ENCODE measurements at regions not wholly inside any gene's neighbourhood (a gene's known extent, or its start where the extent isn't known, plus 50 kb on each side); places are given as distances from the start of the nearest gene placed in this dataset.
"Not testable (repeated sequence)": the region's sequence is repeated elsewhere in the genome, so short reads cannot be mapped to it uniquely, and the experiment has no call there.

DNA sequence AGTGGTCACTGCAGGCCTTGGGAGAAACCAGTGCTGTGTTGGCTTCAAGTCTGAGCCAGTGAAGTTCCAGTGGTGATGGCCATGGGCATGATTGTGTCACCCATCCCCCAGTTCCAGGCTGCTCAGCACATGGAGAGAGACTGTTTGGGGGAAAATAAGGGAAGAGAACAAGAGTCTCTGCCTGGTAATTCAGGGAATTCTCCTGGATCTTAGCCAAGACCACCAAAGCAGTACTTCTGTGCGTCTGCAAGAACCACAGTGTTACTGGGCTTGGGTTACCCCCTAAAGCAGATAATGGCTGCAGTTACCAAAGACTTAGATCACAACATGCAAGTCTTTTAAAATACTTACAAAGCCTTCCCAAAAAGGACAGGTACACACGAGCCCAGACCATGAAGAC is 225.0 kb upstream of the SEMA3C start:
- Histone ChIP-seq H3K4me3 (no peak overlapping the region), H3K27ac (replicated peaks in 1 of 4) (no peak overlapping the region), H3K4me1 (no peaks in the 10 kb centered on the region), H3K36me3 (no peaks in the 10 kb centered on the region), H3K27me3 (no peaks in the 10 kb centered on the region), H3K9me3 (no peaks in the 10 kb centered on the region)
- intact Hi-C loops (cut with DNase I): no loop called here
- no peak for DNase-seq (ENCODE audit: extremely low spot score)
- TF ChIP-seq POLR2A (IDR thresholded peaks at IDR 0.05; ENCODE audit: low read depth): no peak
- TF ChIP-seq EP300 (IDR thresholded peaks at IDR 0.05): no peak
- TF ChIP-seq POLR2AphosphoS5 (IDR thresholded peaks at IDR 0.05): no peak
- TF ChIP-seq, protein P1, sequence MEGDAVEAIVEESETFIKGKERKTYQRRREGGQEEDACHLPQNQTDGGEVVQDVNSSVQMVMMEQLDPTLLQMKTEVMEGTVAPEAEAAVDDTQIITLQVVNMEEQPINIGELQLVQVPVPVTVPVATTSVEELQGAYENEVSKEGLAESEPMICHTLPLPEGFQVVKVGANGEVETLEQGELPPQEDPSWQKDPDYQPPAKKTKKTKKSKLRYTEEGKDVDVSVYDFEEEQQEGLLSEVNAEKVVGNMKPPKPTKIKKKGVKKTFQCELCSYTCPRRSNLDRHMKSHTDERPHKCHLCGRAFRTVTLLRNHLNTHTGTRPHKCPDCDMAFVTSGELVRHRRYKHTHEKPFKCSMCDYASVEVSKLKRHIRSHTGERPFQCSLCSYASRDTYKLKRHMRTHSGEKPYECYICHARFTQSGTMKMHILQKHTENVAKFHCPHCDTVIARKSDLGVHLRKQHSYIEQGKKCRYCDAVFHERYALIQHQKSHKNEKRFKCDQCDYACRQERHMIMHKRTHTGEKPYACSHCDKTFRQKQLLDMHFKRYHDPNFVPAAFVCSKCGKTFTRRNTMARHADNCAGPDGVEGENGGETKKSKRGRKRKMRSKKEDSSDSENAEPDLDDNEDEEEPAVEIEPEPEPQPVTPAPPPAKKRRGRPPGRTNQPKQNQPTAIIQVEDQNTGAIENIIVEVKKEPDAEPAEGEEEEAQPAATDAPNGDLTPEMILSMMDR (IDR thresholded peaks at IDR 0.05): no peak
- 81% methylated on average over 2 of the region's 2 CpGs for WGBS

DNA sequence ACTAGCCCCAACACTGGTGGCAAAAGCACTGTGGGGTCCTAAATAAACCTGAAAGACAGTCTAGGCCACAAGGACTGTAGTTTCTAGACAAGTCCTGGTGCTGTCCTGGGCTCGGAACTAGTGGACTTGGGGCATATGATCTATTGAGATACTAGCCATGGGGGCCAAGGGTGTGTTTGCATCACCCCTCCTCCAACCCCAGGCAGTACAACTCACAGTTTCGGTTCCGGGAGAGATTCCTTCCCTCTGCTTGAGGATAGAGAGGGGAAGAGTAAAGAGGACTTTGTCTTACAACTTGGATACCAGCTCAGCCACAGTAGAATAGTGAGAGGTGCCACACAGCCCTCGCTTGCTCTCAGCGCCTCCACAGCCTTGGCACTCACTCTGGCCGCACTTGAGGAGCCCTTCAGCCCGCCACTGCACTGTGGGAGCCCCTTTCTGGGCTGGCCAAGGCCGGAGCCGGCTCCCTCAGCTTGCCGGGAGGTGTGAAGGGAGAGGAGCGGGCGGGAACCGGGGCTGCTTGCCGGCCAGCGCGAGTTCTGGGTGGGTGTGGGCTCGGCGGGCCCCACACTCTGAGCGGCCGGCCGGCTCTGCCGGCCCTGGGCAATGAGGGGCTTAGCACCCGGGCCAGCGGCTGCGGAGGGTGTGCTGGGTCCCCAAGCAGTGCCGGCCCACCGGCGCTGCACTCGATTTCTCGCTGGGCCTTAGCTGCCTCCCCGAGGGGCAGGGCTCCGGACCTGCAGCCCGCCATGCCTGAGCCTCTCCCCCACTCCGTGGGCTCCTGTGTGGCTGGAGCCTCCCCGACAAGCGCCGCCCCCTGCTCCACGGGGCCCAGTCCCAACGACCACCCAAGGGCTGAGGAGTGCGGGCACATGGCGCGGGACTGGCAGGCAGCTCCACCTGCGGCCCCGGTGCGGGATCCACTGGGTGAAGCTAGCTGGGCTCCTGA is 222.7 kb upstream of the SEMA3C start:
- 97% methylated on average over 6 of the region's 45 CpGs for WGBS
- intact Hi-C loops (cut with DNase I): not testable (repeated sequence)

DNA sequence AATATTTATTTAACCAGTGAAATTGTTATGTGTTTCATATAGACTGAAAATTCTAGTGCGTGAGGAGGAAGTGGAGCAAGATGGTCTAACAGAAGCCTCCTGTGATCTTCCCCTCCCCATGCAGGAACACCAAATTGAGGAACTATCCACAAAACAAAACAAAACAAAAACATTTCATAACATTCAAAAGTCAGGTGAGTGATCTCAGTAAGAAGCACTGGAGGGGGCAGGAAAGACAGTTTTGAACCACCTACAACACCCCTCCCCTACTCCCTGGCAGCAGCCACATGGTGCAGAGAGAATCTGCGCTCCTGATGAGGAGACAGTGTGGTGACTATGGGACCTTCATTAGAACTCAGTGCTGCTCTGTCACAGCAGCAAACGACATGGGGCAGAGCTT is 221.9 kb upstream of the SEMA3C start:
- WGBS: 84% methylated on average over 3 of the region's 3 CpGs
- H3K9me3 ChIP-seq: no peaks in the 10 kb centered on the region
- H3K4me1 ChIP-seq: no peaks in the 10 kb centered on the region
- no peaks in the 10 kb centered on the region for H3K36me3 ChIP-seq
- TF ChIP-seq POLR2AphosphoS5 (IDR thresholded peaks at IDR 0.05) (no peak), POLR2A (IDR thresholded peaks at IDR 0.05; ENCODE audit: low read depth) (no peak), EP300 (IDR thresholded peaks at IDR 0.05) (no peak)
- TF ChIP-seq, protein P1 (IDR thresholded peaks at IDR 0.05): no peak
- no peak overlapping the region for H3K27ac ChIP-seq (replicated peaks in 1 of 4)
- intact Hi-C loops (cut with DNase I): no loop called here
- DNase-seq (ENCODE audit: extremely low spot score): no peak
- H3K4me3 ChIP-seq: no peak overlapping the region
- H3K27me3 ChIP-seq: no peaks in the 10 kb centered on the region

More for the DNA sequence above, 222.7 kb upstream of the SEMA3C start:
- H3K27me3 ChIP-seq; H3K4me1 ChIP-seq; DNase-seq (ENCODE audit: extremely low spot score); H3K4me3 ChIP-seq; H3K27ac ChIP-seq (replicated peaks in 1 of 4); H3K36me3 ChIP-seq; H3K9me3 ChIP-seq: not testable (repeated sequence)

DNA sequence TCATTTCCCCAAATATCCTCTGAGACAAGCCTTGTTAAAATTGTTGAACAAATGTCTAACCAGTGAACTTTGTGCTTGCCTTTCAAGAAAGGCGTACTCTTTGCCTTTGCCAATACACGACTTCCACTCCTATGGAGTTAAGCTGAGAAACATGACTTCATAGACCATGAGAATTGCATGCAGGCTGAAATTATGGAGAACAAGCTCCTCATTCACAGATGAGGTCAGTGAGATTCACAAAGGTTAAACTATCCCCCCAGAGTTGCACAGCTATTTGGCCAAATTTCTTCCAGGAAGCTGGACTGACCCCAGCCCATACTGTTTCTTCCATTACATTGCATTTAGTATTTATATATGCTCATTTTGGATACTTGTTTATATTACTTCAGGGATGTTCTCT is 221.4 kb upstream of the SEMA3C start:
- Histone ChIP-seq H3K9me3 (no peaks in the 10 kb centered on the region), H3K4me3 (no peak overlapping the region), H3K27me3 (no peaks in the 10 kb centered on the region), H3K27ac (replicated peaks in 1 of 4) (no peak overlapping the region), H3K36me3 (no peaks in the 10 kb centered on the region), H3K4me1 (no peaks in the 10 kb centered on the region)
- intact Hi-C loops (cut with DNase I): no loop called here
- no peak for DNase-seq (ENCODE audit: extremely low spot score)
- TF ChIP-seq POLR2AphosphoS5 (IDR thresholded peaks at IDR 0.05) (no peak), POLR2A (IDR thresholded peaks at IDR 0.05; ENCODE audit: low read depth) (no peak), EP300 (IDR thresholded peaks at IDR 0.05) (no peak)
- TF ChIP-seq, protein P1 (IDR thresholded peaks at IDR 0.05): no peak
- 83% methylated on average over 2 of the region's 2 CpGs for WGBS

DNA sequence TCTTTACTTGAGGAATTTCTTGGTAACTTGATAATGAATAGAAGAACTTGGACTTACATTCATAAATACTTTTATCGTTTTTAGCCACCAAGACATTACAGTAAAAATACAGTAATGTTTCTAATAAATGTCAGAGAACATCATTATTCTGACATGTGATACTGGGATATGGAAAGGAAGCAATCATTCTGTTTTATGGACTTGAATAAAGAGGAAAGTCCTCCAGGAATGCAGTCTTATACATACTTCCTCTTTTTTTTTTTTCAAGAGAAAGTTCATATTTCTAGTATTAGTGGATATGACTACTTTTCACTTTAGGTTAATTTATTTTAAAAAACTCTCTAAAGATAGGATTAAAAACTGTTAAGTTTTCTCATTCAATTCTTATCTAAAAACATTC is 220.0 kb upstream of the SEMA3C start:
- intact Hi-C loops (cut with DNase I): no loop called here
- 42% methylated on average over 1 of the region's 1 CpG for WGBS
- TF ChIP-seq, protein P1 (IDR thresholded peaks at IDR 0.05): no peak
- TF ChIP-seq POLR2AphosphoS5 (IDR thresholded peaks at IDR 0.05): no peak
- no peak for TF ChIP-seq EP300 (IDR thresholded peaks at IDR 0.05)
- no peak for TF ChIP-seq POLR2A (IDR thresholded peaks at IDR 0.05; ENCODE audit: low read depth)

More for the DNA sequence above, 220.0 kb upstream of the SEMA3C start:
- Histone ChIP-seq H3K4me3 (no peak overlapping the region), H3K4me1 (no peaks in the 10 kb centered on the region), H3K27me3 (no peaks in the 10 kb centered on the region), H3K9me3 (no peaks in the 10 kb centered on the region), H3K36me3 (no peaks in the 10 kb centered on the region), H3K27ac (replicated peaks in 1 of 4) (no peak overlapping the region)
- no peak for DNase-seq (ENCODE audit: extremely low spot score)

All from esophagus muscularis mucosa (tissue), 4 donors.